HUES6 (cell line): ENCODE measurements at regions not wholly inside any gene's neighbourhood (a gene's known extent, or its start where the extent isn't known, plus 50 kb on each side); places are given as distances from the start of the nearest gene placed in this dataset.

ENCODE experiments used
- H3K27ac ChIP-seq: 2 replicates; pipeline ENCODE4 v1.7.0; 2013; ENCODE audit warnings: low read depth, mild to moderate bottlenecking, low read length, inconsistent platforms
- H3K27me3 ChIP-seq: 2 replicates; pipeline ENCODE4 v1.6.1; 2013; ENCODE audit warnings: low read length; ENCODE audit not compliant: control insufficient read depth, insufficient read depth
- H3K36me3 ChIP-seq: 2 replicates; pipeline ENCODE4 v1.6.1; 2013; ENCODE audit warnings: low read length; ENCODE audit not compliant: control insufficient read depth, insufficient read depth
- H3K4me1 ChIP-seq: 2 replicates; pipeline ENCODE4 v1.6.1; 2013; ENCODE audit warnings: low read length; ENCODE audit not compliant: control insufficient read depth, insufficient read depth
- H3K4me3 ChIP-seq: 2 replicates; pipeline ENCODE4 v1.5.1; 2013; ENCODE audit warnings: low read depth, low read length
- H3K9ac ChIP-seq: one replicate; pipeline ENCODE4 v1.6.1; 2013; ENCODE audit warnings: mild to moderate bottlenecking, low read length
- H3K9me3 ChIP-seq: 2 replicates; pipeline ENCODE4 v1.6.1; 2013; ENCODE audit warnings: low read depth, low read length; ENCODE audit not compliant: control insufficient read depth, insufficient read depth

- Histone ChIP-seq H3K4me1 (no peaks in the 10 kb centered on the region), H3K9ac (no peak overlapping the region), H3K27me3 (no peaks in the 10 kb centered on the region), H3K9me3 (no peaks in the 10 kb centered on the region), H3K27ac (no peak overlapping the region), H3K4me3 (no peak overlapping the region), H3K36me3 (no peaks in the 10 kb centered on the region)
Measured at GRCh38 chr16:59941594-59941993, 1207.5 kb upstream of the GOT2 start.

DNA sequence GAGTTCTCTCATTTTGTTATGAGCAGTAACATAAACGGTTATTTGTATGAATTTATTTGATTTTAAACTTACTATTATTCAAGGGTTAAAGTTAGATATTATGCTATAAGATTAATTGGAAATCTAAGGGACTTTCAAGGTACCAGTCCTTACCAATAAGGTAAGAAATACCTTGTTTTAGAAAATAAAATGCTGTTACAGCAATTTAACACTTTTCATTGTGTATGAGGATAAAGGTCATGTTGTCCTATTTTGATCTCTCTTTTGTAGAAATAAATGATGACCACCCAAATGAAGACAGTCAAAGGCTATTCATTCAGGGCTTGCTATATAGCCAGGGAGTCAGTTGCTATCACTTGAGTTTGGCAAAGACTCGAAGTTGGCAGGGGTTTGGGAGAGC, 1185.9 kb upstream of the GOT2 start:
- H3K27ac ChIP-seq, result no peak overlapping the region
- H3K27me3 ChIP-seq, result no peaks in the 10 kb centered on the region
- H3K4me3 ChIP-seq, result no peak overlapping the region
- H3K9ac ChIP-seq, result no peak overlapping the region
- H3K36me3 ChIP-seq, result no peaks in the 10 kb centered on the region
- H3K4me1 ChIP-seq, result peaks cover 3% of the 10 kb centered on the region; the same call in 1 of the 2 replicates
- no peaks in the 10 kb centered on the region; the same call in 1 of the 2 replicates for H3K9me3 ChIP-seq

DNA sequence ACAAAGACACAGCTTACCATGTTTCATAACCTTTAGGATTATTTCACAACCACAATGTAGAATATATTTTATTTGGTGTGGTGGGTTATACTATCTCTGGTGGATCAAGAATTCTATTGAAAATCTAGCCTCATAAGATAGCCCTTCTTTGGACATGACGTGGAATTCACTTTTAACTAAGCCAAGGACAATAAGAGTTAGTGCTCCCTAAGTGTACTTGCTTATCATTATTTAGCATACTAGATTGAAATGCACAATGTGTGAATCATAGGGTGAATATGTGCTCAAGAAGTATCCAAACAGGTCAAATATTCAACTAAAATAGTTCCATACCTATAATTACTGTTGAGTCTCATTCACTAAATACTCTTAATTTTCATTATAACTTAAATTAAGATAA, 1179.5 kb upstream of the GOT2 start:
- H3K9me3 ChIP-seq, result no peaks in the 10 kb centered on the region
- peaks cover 10% of the 10 kb centered on the region for H3K4me1 ChIP-seq
- no peaks in the 10 kb centered on the region for H3K27me3 ChIP-seq
- no peaks in the 10 kb centered on the region for H3K36me3 ChIP-seq
- H3K27ac ChIP-seq, result no peak overlapping the region
- no peak overlapping the region for H3K9ac ChIP-seq
- H3K4me3 ChIP-seq, result no peak overlapping the region

GRCh38 chr16:59909262-59909661, 1175.1 kb upstream of the GOT2 start:
- Histone ChIP-seq H3K27ac (no peak overlapping the region), H3K36me3 (no peaks in the 10 kb centered on the region), H3K4me3 (no peak overlapping the region), H3K27me3 (no peaks in the 10 kb centered on the region), H3K9ac (no peak overlapping the region), H3K4me1 (peaks cover 7% of the 10 kb centered on the region), H3K9me3 (no peaks in the 10 kb centered on the region)

- Histone ChIP-seq H3K4me1 (peaks cover 7% of the 10 kb centered on the region), H3K27me3 (no peaks in the 10 kb centered on the region), H3K4me3 (no peak overlapping the region), H3K27ac (no peak overlapping the region), H3K9me3 (no peaks in the 10 kb centered on the region), H3K9ac (no peak overlapping the region), H3K36me3 (no peaks in the 10 kb centered on the region)
Measured at GRCh38 chr16:59907611-59908010, 1173.5 kb upstream of the GOT2 start.

- no peak overlapping the region for H3K27ac ChIP-seq
- H3K36me3 ChIP-seq, result no peaks in the 10 kb centered on the region
- no peaks in the 10 kb centered on the region for H3K9me3 ChIP-seq
- no peak overlapping the region for H3K4me3 ChIP-seq
- H3K27me3 ChIP-seq, result no peaks in the 10 kb centered on the region
- H3K4me1 ChIP-seq, result no peaks in the 10 kb centered on the region; the same call in 1 of the 2 replicates
- H3K9ac ChIP-seq, result no peak overlapping the region
Measured at GRCh38 chr16:59905606-59906005, 1171.5 kb upstream of the GOT2 start.

DNA sequence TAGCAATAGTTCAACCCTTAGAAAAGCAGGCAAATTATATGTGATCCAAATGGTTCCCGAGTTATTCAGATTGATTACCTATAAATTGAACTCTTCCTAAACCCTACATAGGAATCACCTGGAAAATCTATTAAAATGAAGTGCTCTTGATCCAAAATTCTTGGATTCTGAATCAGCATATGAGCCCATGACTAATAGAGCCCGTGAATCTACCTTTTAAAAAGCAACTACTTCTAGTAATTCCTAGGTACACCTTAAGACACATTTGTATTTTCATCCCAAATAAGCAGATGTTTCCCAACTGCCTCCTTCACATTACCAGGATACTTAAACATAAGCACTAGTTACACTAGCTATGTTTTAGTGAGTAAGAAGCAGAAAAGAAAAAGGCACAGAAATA, 1171.0 kb upstream of the GOT2 start:
- H3K4me3 ChIP-seq, result no peak overlapping the region
- H3K9me3 ChIP-seq, result no peaks in the 10 kb centered on the region
- no peaks in the 10 kb centered on the region; the same call in 1 of the 2 replicates for H3K4me1 ChIP-seq
- H3K9ac ChIP-seq, result no peak overlapping the region
- no peaks in the 10 kb centered on the region for H3K27me3 ChIP-seq
- no peak overlapping the region for H3K27ac ChIP-seq
- no peaks in the 10 kb centered on the region for H3K36me3 ChIP-seq

DNA sequence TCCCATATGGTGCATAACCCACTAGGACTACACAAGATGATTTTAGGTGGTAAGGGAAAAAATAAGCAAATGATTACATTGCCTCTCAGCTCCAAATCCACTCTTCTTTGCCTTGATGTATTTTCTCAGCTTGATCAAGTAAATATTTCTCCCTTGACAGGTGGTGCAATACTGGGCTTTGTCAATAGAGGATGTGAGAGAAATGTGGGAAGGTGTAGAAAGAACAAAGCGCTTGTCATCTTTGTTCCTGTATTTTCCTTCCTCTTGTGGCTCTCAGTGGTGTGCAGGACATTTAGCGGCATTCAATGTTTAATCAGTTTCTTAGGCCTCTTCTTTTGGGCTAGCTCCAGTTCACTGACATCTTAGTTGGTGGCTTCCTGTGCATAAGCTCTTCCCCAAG, 1165.8 kb upstream of the GOT2 start:
- Histone ChIP-seq H3K9me3 (no peaks in the 10 kb centered on the region), H3K4me3 (no peak overlapping the region), H3K27ac (no peak overlapping the region), H3K27me3 (no peaks in the 10 kb centered on the region), H3K9ac (no peak overlapping the region), H3K4me1 (peaks cover 4% of the 10 kb centered on the region; the same call in 1 of the 2 replicates), H3K36me3 (no peaks in the 10 kb centered on the region)

DNA sequence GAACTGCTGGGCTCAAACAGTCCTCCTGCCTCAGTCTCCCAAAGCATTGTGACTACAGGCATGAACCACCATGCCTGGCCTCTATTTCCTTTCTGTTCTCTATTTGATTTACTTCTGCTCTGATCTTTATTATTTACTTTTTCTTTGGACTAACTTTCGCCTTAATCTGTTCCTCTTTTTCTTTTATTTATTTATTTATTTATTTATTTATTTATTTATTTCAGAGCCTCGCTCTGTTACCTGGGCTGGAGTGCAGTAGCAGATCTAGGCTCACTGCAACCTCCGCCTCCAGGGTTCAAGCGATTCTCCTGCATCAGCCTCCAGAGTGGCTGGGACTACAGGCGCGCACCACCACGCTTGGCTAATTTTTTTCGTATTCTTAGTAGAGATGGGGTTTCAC, 1158.3 kb upstream of the GOT2 start:
- Histone ChIP-seq H3K27ac (no peak overlapping the region), H3K27me3 (no peaks in the 10 kb centered on the region)

GRCh38 chr16:59887856-59888255, 1153.7 kb upstream of the GOT2 start:
- H3K36me3 ChIP-seq, result no peaks in the 10 kb centered on the region
- H3K4me3 ChIP-seq, result no peak overlapping the region
- no peak overlapping the region for H3K27ac ChIP-seq
- H3K4me1 ChIP-seq, result no peaks in the 10 kb centered on the region
- H3K27me3 ChIP-seq, result no peaks in the 10 kb centered on the region
- H3K9ac ChIP-seq, result no peak overlapping the region
- peaks cover 5% of the 10 kb centered on the region; the same call in 1 of the 2 replicates for H3K9me3 ChIP-seq

More for the DNA sequence above, 1158.3 kb upstream of the GOT2 start:
- Histone ChIP-seq H3K9me3 (peaks cover 5% of the 10 kb centered on the region; the same call in 1 of the 2 replicates), H3K4me3 (no peak overlapping the region), H3K36me3 (no peaks in the 10 kb centered on the region), H3K9ac (no peak overlapping the region), H3K4me1 (peaks cover 4% of the 10 kb centered on the region; the same call in 1 of the 2 replicates)

GRCh38 chr16:59886021-59886420, 1151.9 kb upstream of the GOT2 start:
- Histone ChIP-seq H3K9me3 (peaks cover 5% of the 10 kb centered on the region; the same call in 1 of the 2 replicates), H3K9ac (no peak overlapping the region), H3K27me3 (no peaks in the 10 kb centered on the region), H3K27ac (no peak overlapping the region), H3K4me3 (no peak overlapping the region), H3K36me3 (no peaks in the 10 kb centered on the region), H3K4me1 (no peaks in the 10 kb centered on the region; the same call in 1 of the 2 replicates)

DNA sequence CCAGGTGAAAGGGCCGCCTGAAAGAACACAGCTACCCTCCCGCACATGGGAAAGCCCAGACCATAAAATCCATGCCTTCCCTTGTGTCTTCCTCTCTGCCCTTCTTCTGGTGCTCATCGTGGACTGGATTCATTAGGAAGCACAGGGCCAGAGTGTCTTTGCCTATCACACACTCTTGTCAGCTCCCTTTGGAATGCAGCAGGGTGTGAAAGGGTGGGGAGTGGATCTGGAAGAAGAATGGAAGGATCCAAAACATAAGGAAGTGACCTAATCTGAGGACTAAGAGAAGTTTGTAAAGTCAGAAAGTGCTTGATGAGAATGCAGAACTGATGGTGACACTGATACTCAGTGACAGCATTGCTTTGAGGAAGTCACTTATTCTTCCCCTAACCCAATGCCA, 1147.3 kb upstream of the GOT2 start:
- H3K4me1 ChIP-seq, result no peaks in the 10 kb centered on the region; the same call in 1 of the 2 replicates
- H3K27ac ChIP-seq, result no peak overlapping the region
- H3K4me3 ChIP-seq, result no peak overlapping the region
- no peaks in the 10 kb centered on the region for H3K9me3 ChIP-seq
- no peaks in the 10 kb centered on the region for H3K27me3 ChIP-seq
- no peaks in the 10 kb centered on the region for H3K36me3 ChIP-seq
- no peak overlapping the region for H3K9ac ChIP-seq
